ENCODE measurements at regions not wholly inside any gene's neighbourhood (a gene's known extent, or its start where the extent isn't known, plus 50 kb on each side); places are given as distances from the start of the nearest gene placed in this dataset.

- no peak for DNase-seq (ENCODE audit: extremely low read depth, insufficient read length)
- TF ChIP-seq CTCF (IDR thresholded peaks at IDR 0.05; ENCODE audit: insufficient read depth, low read length, poor library complexity, severe bottlenecking): no peak
- Histone ChIP-seq H3K4me3 (replicated peaks; ENCODE audit: low read depth, low read length) (no peak overlapping the region), H3K27me3 (replicated peaks; ENCODE audit: control insufficient read depth, insufficient read depth, low read length) (no peaks in the 10 kb centered on the region), H3K36me3 (ENCODE audit: control insufficient read depth, insufficient read depth, low read length) (no peaks in the 10 kb centered on the region)
Observed at GRCh38 chrX:137483554-137483953, 82.4 kb upstream of the ZIC3 start.

DNA sequence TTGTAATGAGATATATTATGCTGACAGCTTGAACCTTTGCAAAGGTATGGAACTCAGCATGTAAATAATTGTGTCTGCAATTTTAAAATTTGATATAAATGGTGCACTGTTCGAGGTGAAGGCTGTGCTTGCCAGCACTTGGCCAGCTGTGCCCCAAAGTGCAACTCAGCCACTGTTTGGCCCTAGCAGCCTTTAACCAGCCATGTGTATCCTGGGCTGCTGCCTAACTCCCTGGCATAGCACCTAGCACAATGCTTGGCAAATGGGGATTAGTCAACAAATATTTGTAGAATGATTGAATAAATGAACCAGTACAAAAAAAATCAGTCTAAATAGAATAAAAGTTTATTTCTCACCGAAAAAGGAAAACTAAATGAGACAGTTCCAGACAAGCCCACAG lies 83.8 kb upstream of the ZIC3 start:
- Histone ChIP-seq H3K36me3 (ENCODE audit: control insufficient read depth, insufficient read depth, low read length) (no peaks in the 10 kb centered on the region), H3K27me3 (replicated peaks; ENCODE audit: control insufficient read depth, insufficient read depth, low read length) (no peaks in the 10 kb centered on the region), H3K4me3 (replicated peaks; ENCODE audit: low read depth, low read length) (no peak overlapping the region)
- no peak for DNase-seq (ENCODE audit: extremely low read depth, insufficient read length)
- TF ChIP-seq CTCF (IDR thresholded peaks at IDR 0.05; ENCODE audit: insufficient read depth, low read length, poor library complexity, severe bottlenecking): no peak

- no peak for TF ChIP-seq CTCF (IDR thresholded peaks at IDR 0.05; ENCODE audit: insufficient read depth, low read length, poor library complexity, severe bottlenecking)
- DNase-seq (ENCODE audit: extremely low read depth, insufficient read length): no peak
- Histone ChIP-seq H3K36me3 (ENCODE audit: control insufficient read depth, insufficient read depth, low read length) (no peaks in the 10 kb centered on the region), H3K27me3 (replicated peaks; ENCODE audit: control insufficient read depth, insufficient read depth, low read length) (no peaks in the 10 kb centered on the region), H3K4me3 (replicated peaks; ENCODE audit: low read depth, low read length) (no peak overlapping the region)
Observed at GRCh38 chrX:137479386-137479785, 86.5 kb upstream of the ZIC3 start.

DNA sequence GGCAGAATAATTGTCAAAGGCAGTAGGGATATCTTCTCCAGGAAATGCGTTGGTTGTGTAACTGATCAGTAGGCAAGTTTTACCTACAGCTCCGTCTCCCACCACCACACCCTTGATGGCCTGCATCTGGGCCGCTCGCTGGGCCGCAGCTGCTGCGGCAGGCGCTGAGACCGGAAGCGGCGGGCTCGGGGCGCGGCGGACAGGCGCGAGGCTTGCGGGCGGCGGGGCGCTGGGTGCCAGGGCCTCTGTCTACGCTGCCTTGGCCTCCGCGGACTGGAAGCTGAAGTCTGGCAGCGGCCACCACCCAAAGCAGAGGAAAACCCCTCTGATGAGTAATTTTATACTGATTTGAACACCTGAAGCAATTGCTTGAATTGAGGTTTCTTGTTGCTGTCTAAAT lies 124.2 kb upstream of the ZIC3 start:
- Histone ChIP-seq H3K36me3 (ENCODE audit: control insufficient read depth, insufficient read depth, low read length) (no peaks in the 10 kb centered on the region), H3K4me3 (replicated peaks; ENCODE audit: low read depth, low read length) (no peak overlapping the region), H3K27me3 (replicated peaks; ENCODE audit: control insufficient read depth, insufficient read depth, low read length) (no peaks in the 10 kb centered on the region)
- TF ChIP-seq CTCF (IDR thresholded peaks at IDR 0.05; ENCODE audit: insufficient read depth, low read length, poor library complexity, severe bottlenecking): no peak
- DNase-seq (ENCODE audit: extremely low read depth, insufficient read length): no peak

DNA sequence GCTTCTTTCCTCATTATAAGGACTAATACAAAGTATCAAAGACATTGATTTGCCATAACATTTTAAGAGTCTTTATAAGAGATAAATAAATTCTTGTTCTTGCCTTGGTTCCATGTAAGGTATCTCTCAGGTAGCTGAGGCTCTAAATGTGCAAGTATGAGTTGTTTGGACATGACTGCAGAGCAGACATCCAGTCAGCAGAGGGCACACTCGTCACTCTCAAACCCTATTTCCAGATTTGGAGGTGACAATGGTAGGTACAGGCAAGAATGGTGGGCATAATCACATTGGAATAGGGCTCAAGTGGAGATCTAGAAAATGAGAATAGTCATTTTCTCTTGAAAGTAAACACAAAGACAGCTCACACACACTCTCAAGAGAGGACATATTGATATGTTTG lies 133.3 kb upstream of the ZIC3 start:
- TF ChIP-seq CTCF (IDR thresholded peaks at IDR 0.05; ENCODE audit: insufficient read depth, low read length, poor library complexity, severe bottlenecking): peak; percentile 65
- DNase-seq (ENCODE audit: extremely low read depth, insufficient read length): no peak
- H3K4me3 ChIP-seq (replicated peaks; ENCODE audit: low read depth, low read length): no peak overlapping the region
- H3K27me3 ChIP-seq (replicated peaks; ENCODE audit: control insufficient read depth, insufficient read depth, low read length): no peaks in the 10 kb centered on the region; the same call in 1 of the 2 replicates
- H3K36me3 ChIP-seq (ENCODE audit: control insufficient read depth, insufficient read depth, low read length): no peaks in the 10 kb centered on the region
